Central memory CD8-positive, alpha-beta T cell (primary cell): ENCODE measurements at regions not wholly inside any gene's neighbourhood (a gene's known extent, or its start where the extent isn't known, plus 50 kb on each side); places are given as distances from the start of the nearest gene placed in this dataset.

ENCODE experiments used
- ATAC-seq: fragments of 150-1000 bp; cut with Tn5 transposase; replicated peaks from 2 replicates; pipeline ENCODE4 v1.10.0; 2022; ENCODE audit warnings: mild to moderate bottlenecking, moderate FRiP score, moderate number of reproducible peaks; ENCODE audit not compliant: poor library complexity, severe bottlenecking; ENCODE audit errors: extremely low read depth
- DNase-seq, 2 donors: peaks; one replicate each; pipeline ENCODE4 v3.0.0; 2021; ENCODE audit warnings: low spot score in 2 of 2
- H3K27ac Mint-ChIP-seq: one replicate; pipeline ENCODE4 v1.8.0; 2022; ENCODE audit warnings: low read depth, mild to moderate bottlenecking, moderate library complexity, mixed read lengths
- H3K27me3 Mint-ChIP-seq: one replicate; pipeline ENCODE4 v1.8.0; 2022; ENCODE audit warnings: mixed read lengths
- H3K36me3 Mint-ChIP-seq: one replicate; pipeline ENCODE4 v1.8.0; 2022; ENCODE audit warnings: mild to moderate bottlenecking, moderate library complexity, mixed read lengths; ENCODE audit not compliant: insufficient read depth
- H3K4me1 Mint-ChIP-seq: one replicate; pipeline ENCODE4 v1.8.0; 2022; ENCODE audit warnings: mixed read lengths
- H3K4me3 Mint-ChIP-seq: one replicate; pipeline ENCODE4 v1.8.0; 2022; ENCODE audit warnings: mild to moderate bottlenecking, moderate library complexity, mixed read lengths
- H3K9me3 Mint-ChIP-seq: one replicate; pipeline ENCODE4 v1.8.0; 2022; ENCODE audit warnings: mixed read lengths

DNA sequence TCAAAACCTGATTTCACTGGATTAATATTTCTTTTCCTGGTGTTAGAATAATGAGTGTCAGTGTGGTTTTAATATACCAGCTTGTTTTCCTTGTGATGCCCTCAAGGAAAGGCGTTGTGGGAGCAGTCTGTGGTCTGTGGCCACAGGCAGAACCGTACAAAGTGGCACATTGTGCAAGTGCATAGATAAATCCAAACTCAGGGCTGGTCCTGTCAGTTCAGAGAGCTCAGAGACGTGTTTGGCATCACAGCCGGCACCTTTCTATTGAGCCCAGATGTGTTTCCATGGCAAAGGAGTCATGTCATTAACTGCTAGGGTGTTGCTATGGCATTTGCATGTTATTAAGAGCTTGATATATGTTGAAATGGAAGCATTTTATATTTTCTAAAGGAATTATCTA lies 289.9 kb upstream of the RASGRP1 start:
- no peak for DNase-seq
- Mint-ChIP-seq H3K36me3 (no peaks in the 10 kb centered on the region), H3K27ac (no peak overlapping the region), H3K27me3 (peaks cover 68% of the 10 kb centered on the region), H3K4me1 (no peaks in the 10 kb centered on the region), H3K9me3 (no peaks in the 10 kb centered on the region), H3K4me3 (no peak overlapping the region)
- ATAC-seq = no peak

- no peak overlapping the region for H3K4me3 Mint-ChIP-seq
- H3K27ac Mint-ChIP-seq = no peak overlapping the region
- H3K4me1 Mint-ChIP-seq = no peaks in the 10 kb centered on the region
- H3K9me3 Mint-ChIP-seq = no peaks in the 10 kb centered on the region
- DNase-seq (no peak), ATAC-seq (no peak)
- H3K36me3 Mint-ChIP-seq = no peaks in the 10 kb centered on the region
- H3K27me3 Mint-ChIP-seq = peaks cover 69% of the 10 kb centered on the region
Observed at GRCh38 chr15:38857814-38858213, 293.2 kb upstream of the RASGRP1 start.

DNA sequence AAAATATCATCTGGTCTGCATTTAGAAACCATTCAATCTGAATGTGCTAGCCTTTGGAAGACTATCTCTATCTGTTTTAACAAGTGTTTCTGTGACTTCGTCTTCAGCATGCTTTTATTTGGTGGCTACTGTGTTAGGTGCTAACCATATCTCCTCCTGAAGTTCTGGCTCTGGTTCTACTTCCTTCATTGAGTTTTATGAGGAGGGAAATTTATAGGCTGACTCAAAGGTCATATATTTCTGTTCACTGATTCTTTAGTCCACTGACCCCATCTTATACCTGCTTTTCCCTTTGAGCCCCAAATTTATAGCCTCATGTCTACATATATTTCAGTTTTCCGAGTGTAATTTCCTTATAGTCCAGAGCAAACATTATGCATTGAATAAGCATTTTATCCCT lies 295.0 kb upstream of the RASGRP1 start:
- DNase-seq = no peak
- Mint-ChIP-seq H3K9me3 (no peaks in the 10 kb centered on the region), H3K4me3 (no peak overlapping the region), H3K36me3 (no peaks in the 10 kb centered on the region), H3K27ac (no peak overlapping the region), H3K4me1 (no peaks in the 10 kb centered on the region), H3K27me3 (peaks cover 61% of the 10 kb centered on the region)
- no peak for ATAC-seq

DNA sequence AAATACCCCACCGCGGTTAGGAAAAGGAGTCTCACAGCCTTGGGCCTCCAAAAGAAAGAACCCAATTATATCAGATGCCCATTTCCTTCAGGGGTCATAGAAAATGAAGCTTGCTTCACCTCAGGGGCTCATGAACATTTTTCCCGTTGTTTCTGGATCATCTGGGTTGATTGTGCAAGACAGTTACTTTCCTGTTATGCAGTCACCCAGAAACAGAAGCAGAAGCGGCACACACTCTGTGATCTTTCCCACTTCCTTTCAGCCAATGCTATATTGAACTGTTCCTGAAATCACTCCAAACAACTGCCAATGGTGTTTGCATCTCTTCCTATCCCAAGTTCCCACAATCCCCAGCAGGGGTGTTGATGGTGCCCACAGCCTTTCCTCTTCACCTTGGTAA lies 295.6 kb upstream of the RASGRP1 start:
- Mint-ChIP-seq H3K36me3 (no peaks in the 10 kb centered on the region), H3K4me3 (no peak overlapping the region), H3K27me3 (peaks cover 63% of the 10 kb centered on the region), H3K9me3 (no peaks in the 10 kb centered on the region), H3K27ac (no peak overlapping the region), H3K4me1 (no peaks in the 10 kb centered on the region)
- DNase-seq = no peak
- no peak for ATAC-seq

GRCh38 chr15:38860674-38861073 lies 296.1 kb upstream of the RASGRP1 start:
- Mint-ChIP-seq H3K4me1 (no peaks in the 10 kb centered on the region), H3K4me3 (no peak overlapping the region), H3K9me3 (no peaks in the 10 kb centered on the region), H3K27ac (no peak overlapping the region), H3K27me3 (peaks cover 63% of the 10 kb centered on the region), H3K36me3 (no peaks in the 10 kb centered on the region)
- no peak for ATAC-seq
- no peak for DNase-seq

- Mint-ChIP-seq H3K4me1 (no peaks in the 10 kb centered on the region), H3K27me3 (peaks cover 63% of the 10 kb centered on the region), H3K36me3 (no peaks in the 10 kb centered on the region), H3K9me3 (no peaks in the 10 kb centered on the region), H3K4me3 (no peak overlapping the region), H3K27ac (no peak overlapping the region)
- DNase-seq (no peak), ATAC-seq (no peak)
Observed at GRCh38 chr15:38861108-38861507, 296.5 kb upstream of the RASGRP1 start.

DNA sequence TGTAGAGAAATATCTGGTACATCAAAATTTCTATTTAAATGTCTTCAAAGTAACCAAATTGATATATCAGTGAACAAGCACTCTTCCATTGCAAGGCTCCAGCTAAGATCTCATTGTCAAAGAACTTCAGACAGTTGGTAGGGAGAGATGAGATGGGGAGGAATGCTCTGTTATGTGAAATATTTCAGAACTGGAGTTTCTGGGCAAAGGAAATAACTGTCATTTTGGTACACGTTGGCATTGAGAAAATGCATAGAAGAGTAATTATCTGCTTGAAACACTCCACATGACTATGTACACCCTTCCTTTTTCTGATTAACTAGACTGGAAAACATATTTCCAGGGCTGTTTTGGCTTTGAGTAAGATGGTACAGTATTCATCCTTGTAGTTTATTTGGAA lies 297.5 kb upstream of the RASGRP1 start:
- Mint-ChIP-seq H3K9me3 (no peaks in the 10 kb centered on the region), H3K4me1 (no peaks in the 10 kb centered on the region), H3K36me3 (no peaks in the 10 kb centered on the region), H3K27me3 (peaks cover 63% of the 10 kb centered on the region), H3K4me3 (no peak overlapping the region), H3K27ac (no peak overlapping the region)
- ATAC-seq = no peak
- no peak for DNase-seq

- Mint-ChIP-seq H3K9me3 (no peaks in the 10 kb centered on the region), H3K27me3 (peaks cover 57% of the 10 kb centered on the region), H3K36me3 (no peaks in the 10 kb centered on the region), H3K4me3 (no peak overlapping the region), H3K4me1 (no peaks in the 10 kb centered on the region), H3K27ac (no peak overlapping the region)
- no peak for DNase-seq
- ATAC-seq = no peak
Observed at GRCh38 chr15:38863381-38863780, 298.8 kb upstream of the RASGRP1 start.

- no peak for DNase-seq
- no peak overlapping the region for H3K4me3 Mint-ChIP-seq
- H3K4me1 Mint-ChIP-seq = no peaks in the 10 kb centered on the region
- peaks cover 59% of the 10 kb centered on the region for H3K27me3 Mint-ChIP-seq
- no peak overlapping the region for H3K27ac Mint-ChIP-seq
- no peaks in the 10 kb centered on the region for H3K36me3 Mint-ChIP-seq
- no peak for ATAC-seq
- no peaks in the 10 kb centered on the region for H3K9me3 Mint-ChIP-seq
Observed at GRCh38 chr15:38864122-38864521, 299.5 kb upstream of the RASGRP1 start.

GRCh38 chr15:38864827-38865581 lies 300.4 kb upstream of the RASGRP1 start:
- H3K36me3 Mint-ChIP-seq = no peaks in the 10 kb centered on the region
- DNase-seq (no peak), ATAC-seq (no peak)
- H3K4me3 Mint-ChIP-seq = no peak overlapping the region
- H3K4me1 Mint-ChIP-seq = no peaks in the 10 kb centered on the region
- no peak overlapping the region for H3K27ac Mint-ChIP-seq
- H3K27me3 Mint-ChIP-seq = peaks cover 58% of the 10 kb centered on the region
- H3K9me3 Mint-ChIP-seq = no peaks in the 10 kb centered on the region

GRCh38 chr15:38867556-38867955 lies 302.9 kb upstream of the RASGRP1 start:
- Mint-ChIP-seq H3K4me3 (no peak overlapping the region), H3K27ac (no peak overlapping the region), H3K4me1 (no peaks in the 10 kb centered on the region), H3K36me3 (no peaks in the 10 kb centered on the region), H3K27me3 (peaks cover 70% of the 10 kb centered on the region), H3K9me3 (no peaks in the 10 kb centered on the region)
- ATAC-seq (no peak), DNase-seq (no peak)

GRCh38 chr15:38868326-38869114 lies 303.9 kb upstream of the RASGRP1 start:
- DNase-seq = no peak
- Mint-ChIP-seq H3K36me3 (no peaks in the 10 kb centered on the region), H3K4me1 (no peaks in the 10 kb centered on the region), H3K4me3 (no peak overlapping the region), H3K9me3 (no peaks in the 10 kb centered on the region), H3K27me3 (peaks cover 79% of the 10 kb centered on the region), H3K27ac (no peak overlapping the region)
- ATAC-seq = no peak

DNA sequence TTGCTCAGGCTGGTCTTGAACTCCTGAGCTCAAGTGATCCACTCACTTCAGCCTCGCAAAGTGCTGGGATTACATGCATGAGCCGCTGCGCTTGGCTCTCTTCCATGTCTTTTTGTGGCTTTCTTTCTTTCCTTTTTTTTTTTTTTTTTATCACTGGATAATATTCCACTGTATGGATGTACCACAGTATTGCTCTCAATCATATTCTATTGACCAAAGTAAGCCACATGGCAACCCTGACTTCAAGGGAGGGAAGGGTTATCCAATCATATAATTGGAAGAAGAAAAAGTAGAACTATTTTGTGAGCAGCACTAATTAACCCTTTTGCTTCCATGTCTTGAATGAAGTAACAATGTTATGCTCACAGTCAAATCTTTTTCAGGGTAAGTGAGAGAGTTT lies 307.0 kb upstream of the RASGRP1 start:
- Mint-ChIP-seq H3K27me3 (peaks cover 66% of the 10 kb centered on the region), H3K4me3 (no peak overlapping the region), H3K4me1 (no peaks in the 10 kb centered on the region), H3K36me3 (no peaks in the 10 kb centered on the region), H3K27ac (no peak overlapping the region), H3K9me3 (no peaks in the 10 kb centered on the region)
- ATAC-seq (no peak), DNase-seq (no peak)
